HS-5 (cell line): ENCODE measurements at regions not wholly inside any gene's neighbourhood (a gene's known extent, or its start where the extent isn't known, plus 50 kb on each side); places are given as distances from the start of the nearest gene placed in this dataset.

Experiments
- DNase-seq: peaks from one replicate; pipeline ENCODE4 v3.0.0-alpha.2; 2012; ENCODE audit warnings: low read depth

- no peak for DNase-seq
These were observed 267.9 kb upstream of the PKDCC start for GRCh38 chr2:41779888-41780287.

DNA sequence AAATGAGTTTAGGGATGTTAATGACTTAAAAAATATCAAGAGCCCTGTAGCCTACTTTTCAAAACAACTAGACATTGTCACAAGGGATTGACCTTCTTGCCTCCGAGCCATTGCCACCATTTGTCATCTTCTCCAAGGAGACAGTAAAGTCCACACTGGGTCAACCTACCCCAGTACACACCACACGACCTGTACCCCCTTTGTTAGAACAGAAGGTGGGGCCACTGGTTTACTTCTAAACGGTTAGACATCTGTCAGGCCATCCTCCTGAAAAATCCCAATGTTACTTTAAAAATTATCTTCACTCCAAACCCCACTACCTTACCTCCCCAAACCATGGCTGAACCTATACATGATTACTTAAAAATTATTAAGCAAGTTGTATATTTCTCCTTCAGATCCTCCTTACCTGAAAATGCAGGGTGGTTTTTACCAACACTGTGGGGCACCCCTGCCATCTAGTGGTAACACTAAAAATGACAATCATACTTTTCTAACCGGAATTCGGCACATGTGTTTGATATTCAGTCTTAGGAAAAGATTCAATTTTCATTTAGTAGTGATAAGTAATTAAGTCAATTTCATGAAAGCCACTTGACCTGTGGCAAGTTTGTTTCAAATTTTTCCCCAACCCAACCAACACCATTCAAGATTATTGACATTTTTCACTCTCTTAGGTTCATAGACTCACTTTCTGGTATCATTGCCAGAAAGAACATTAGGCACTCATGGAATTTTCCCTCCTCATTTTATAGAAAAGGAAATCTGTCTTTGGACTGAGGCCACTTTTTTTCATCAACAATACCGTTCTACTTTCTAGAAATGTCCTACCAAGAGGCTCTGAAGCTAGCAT is 265.3 kb upstream of the PKDCC start:
- DNase-seq = no peak

- DNase-seq = no peak
These were observed 263.3 kb upstream of the PKDCC start for GRCh38 chr2:41784496-41784895.

DNA sequence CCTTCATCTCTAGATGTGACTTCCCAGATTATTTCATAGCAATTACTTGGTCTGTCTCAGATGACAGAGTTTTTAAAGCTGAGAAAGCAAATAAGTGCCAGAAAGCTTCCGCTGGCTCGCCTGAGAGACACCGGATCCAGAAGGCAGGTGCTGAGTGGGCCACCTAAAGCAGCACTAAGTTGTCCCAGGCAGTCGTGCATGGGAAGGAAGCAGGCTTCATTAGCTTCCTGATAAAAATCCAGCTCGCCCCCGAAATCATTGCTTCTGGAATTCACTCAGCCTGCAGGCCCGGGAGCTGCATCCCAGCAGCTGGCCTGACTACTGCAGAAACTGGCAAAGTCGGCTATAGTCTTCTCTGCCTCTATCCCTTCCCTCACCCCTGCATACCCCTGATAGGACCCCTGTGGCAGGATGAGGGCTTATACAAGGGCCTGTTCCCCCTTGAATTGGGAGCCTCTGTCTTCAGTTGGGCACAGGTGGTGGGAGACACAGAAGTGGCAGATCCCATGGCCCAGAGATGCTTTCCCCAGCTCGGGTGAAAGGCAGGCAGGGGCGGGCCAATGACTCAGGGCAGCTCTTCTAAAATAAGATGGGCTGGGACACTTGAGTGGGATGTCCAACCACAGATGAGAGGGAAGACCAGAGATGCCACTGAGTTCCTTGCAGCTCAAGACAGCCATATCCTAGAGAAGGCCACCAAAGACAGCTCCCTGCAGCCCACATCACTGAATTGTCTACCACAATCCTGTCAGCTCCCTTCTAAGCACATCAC is 262.4 kb upstream of the PKDCC start:
- no peak for DNase-seq

GRCh38 chr2:41791523-41791922 is 256.3 kb upstream of the PKDCC start:
- DNase-seq = no peak

DNA sequence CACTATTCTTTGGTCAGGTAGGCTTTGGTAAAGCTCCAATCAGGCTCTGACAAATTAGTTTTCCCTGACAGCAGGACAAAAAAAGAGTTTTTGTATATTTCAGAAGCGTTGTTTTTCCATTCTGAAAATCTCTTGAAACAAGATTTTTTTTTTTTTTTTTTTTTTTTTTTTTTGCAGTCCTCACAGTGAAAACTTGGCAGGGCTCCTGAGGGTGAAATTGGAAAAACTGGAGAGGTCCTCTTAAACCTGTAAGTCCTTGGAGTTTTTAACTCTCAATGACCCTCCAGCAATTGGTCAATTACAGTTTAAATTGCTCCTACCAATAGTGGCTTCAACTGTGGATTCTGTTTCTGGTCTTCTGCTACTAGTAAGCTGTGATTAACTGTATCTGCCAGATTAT is 244.5 kb upstream of the PKDCC start:
- no peak for DNase-seq

- no peak for DNase-seq
These were observed 241.5 kb upstream of the PKDCC start for GRCh38 chr2:41806286-41806685.

DNA sequence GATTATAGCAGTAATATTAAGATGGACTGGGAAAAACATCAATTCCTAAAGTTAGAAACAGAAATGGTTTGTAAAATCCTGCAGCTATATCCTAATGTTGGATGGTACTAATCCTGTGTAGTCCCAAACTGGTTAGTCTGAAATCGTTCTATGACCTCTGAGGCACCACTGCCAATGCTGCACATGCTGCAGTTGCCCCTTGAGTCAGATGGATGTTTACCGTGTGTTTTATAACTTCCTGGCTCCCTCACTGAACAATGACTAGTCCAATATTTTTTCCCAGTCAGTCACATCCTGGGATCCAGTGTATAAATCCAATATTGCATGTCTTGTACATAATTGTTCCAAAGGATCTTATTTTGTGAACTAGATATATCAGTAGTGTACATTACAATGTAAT is 226.7 kb upstream of the PKDCC start:
- no peak for DNase-seq

GRCh38 chr2:41826921-41827320 is 220.9 kb upstream of the PKDCC start:
- no peak for DNase-seq

- no peak for DNase-seq
These were observed 220.4 kb upstream of the PKDCC start for GRCh38 chr2:41827354-41827971.

DNA sequence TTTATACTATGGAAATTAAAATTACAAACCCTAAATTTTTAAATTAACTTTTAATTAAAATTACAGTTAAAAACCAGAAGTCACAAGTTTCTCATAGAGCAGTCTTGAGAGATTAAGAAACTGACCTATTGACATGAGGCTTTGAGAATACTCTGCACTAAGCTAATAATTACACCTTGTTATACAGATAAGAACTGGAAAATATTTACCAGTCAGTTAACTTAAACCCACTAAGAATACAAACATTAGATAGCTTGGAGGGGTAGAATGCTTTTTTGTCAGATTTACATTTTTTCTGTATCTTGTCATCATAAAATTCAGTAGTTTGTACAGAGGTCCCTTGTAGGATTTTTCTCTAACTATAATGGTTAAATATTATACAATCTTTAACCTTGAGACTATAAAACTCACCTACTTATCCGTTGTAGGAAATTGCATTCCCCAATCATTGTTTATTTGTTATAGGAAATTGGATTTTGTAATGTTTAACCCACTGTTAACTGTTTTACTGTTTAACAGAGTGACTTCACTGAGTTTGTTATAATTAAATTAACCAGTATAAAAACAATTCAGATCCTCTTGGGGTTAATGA is 219.7 kb upstream of the PKDCC start:
- DNase-seq = no peak

DNA sequence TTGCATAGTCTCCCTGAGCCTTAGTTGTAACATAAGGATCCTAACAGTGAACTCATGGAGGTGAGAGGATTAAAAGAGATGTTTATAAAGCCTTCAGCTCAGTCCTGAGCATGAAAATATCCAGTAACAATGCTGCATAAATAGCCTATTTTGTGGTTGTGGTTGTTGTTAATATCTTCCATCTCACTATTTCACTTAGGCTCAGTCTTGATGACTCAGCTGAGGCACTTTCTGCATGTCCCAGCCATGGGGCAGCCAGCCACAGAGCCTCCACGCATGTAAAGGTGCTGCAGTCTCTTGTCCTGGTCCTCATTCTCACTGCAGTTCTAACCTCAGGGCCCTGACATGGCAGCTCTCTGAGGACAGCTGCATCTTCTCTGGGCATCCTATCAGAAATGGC is 218.8 kb upstream of the PKDCC start:
- no peak for DNase-seq

- DNase-seq = no peak
These were observed 217.2 kb upstream of the PKDCC start for GRCh38 chr2:41830600-41830999.

DNA sequence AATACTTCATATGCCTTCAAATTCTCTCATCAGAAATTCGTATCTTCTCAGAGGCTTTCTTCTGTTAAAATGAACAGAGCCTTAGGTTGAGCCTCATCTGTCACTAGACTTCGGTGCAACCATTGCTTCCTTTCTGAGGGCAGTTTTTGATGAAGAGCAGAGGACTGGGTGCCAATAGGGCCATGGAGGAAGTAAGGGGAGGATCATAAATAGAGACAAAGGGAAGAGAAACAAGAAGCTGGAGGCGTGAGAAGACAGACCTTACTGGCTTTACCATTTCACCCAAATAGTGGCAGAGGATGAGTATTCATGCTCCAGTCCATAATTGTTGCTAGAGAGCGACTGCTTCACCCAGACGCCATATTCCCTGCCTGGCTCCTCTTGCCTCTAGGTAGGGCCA is 215.6 kb upstream of the PKDCC start:
- no peak for DNase-seq

DNA sequence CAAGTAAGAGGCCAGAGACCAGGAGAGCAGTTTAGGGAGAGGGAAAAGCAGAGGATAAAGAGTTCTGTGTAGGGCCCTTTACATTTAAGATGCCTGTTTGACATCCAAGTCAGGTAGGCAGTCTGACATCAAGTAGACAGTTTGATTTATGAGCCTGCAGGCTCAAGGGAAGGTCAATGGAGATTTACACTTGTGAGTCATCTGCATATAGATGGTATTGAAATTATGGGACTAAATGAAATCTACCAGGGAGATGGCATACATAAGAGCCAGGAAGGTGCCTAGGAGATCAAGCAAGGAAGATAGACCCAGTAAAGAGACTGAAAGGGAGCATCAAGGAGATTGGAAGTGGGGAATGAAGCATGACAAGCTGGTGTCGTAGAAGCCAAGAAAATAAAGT is 212.4 kb upstream of the PKDCC start:
- no peak for DNase-seq

DNA sequence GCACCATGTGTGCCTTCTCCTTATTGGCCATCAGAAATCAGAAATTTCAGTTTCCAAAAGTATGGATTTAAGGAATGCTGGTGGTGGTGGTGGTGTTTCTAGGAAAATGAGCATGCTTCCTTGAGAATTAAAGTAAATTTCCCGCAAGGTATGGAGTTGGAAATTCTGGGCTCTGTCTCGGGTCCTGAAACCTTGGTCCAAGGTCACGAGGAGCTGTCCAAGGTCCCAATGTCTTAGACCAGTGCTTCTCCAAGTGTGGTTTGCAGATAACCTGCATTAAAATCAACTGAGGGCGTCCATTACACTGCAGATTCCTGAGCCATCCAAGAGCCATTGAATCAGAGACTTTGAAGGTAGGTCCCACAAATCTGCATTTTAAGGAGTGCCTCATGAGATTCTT is 210.9 kb upstream of the PKDCC start:
- no peak for DNase-seq

- DNase-seq = no peak
These were observed 210.2 kb upstream of the PKDCC start for GRCh38 chr2:41837610-41838009.

- peak; percentile 86 for DNase-seq
These were observed 206.9 kb upstream of the PKDCC start for GRCh38 chr2:41840702-41841551.

GRCh38 chr2:41846962-41847361 is 200.9 kb upstream of the PKDCC start:
- DNase-seq = no peak

GRCh38 chr2:41847744-41848441 is 199.9 kb upstream of the PKDCC start:
- DNase-seq = no peak

DNA sequence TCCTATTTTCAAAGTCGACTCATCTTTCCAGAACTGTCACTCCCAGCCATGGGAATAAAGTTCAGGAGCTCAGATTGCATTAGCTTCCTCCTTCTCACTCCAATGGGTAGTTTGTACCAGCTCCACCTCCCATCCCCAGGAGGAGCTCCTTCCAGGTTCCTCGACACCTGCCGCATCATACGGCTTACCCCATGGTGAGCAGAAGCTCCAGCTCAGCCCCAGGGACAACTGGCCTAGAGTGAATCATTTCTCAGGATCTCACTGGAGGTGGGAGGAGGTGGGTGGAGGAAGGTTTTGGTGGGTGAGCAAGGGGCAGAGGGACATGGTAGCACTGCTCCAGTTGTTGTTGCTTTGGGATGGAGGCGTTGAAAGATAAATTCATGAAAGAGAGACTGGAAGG is 196.3 kb upstream of the PKDCC start:
- DNase-seq = no peak
